Mesenchymal stem cell (in vitro differentiated cells and primary cell): ENCODE measurements at regions not wholly inside any gene's neighbourhood (a gene's known extent, or its start where the extent isn't known, plus 50 kb on each side); places are given as distances from the start of the nearest gene placed in this dataset.

ENCODE experiments used
- DNase-seq: peaks from one replicate; pipeline ENCODE4 v3.0.0-alpha.2; 2013
- H2AFZ ChIP-seq: one replicate; pipeline ENCODE4 v1.6.1; 2013; ENCODE audit warnings: low read depth, mild to moderate bottlenecking, control low read depth, inconsistent platforms, low read length, moderate library complexity
- H2AK5ac ChIP-seq: 2 replicates; pipeline ENCODE4 v1.6.1; 2013; ENCODE audit warnings: low read length, moderate library complexity, mild to moderate bottlenecking, inconsistent platforms; ENCODE audit not compliant: severe bottlenecking
- H2BK120ac ChIP-seq: one replicate; pipeline ENCODE4 v1.6.1; 2013; ENCODE audit warnings: low read depth, mild to moderate bottlenecking, inconsistent platforms, low read length, moderate library complexity
- H2BK12ac ChIP-seq, 2 experiments: one replicate each; pipeline ENCODE4 v1.6.1; 2013; ENCODE audit warnings: inconsistent platforms in 2 of 2, low read length in 2 of 2, mild to moderate bottlenecking in 2 of 2, moderate library complexity in 2 of 2, control low read depth in 1 of 2
- H2BK15ac ChIP-seq: one replicate; pipeline ENCODE4 v1.6.1; 2013; ENCODE audit warnings: mild to moderate bottlenecking, low read depth, inconsistent platforms; ENCODE audit not compliant: poor library complexity, severe bottlenecking
- H2BK5ac ChIP-seq: 2 replicates; pipeline ENCODE4 v1.6.1; 2013; ENCODE audit warnings: low read depth, mild to moderate bottlenecking, low read length, control low read depth, inconsistent platforms; ENCODE audit not compliant: poor library complexity, severe bottlenecking
- H3K14ac ChIP-seq, 2 experiments: one replicate each; pipeline ENCODE4 v1.6.1; 2013; ENCODE audit warnings: inconsistent platforms in 2 of 2, low read length in 2 of 2, control low read depth in 1 of 2, mild to moderate bottlenecking in 1 of 2, moderate library complexity in 1 of 2
- H3K18ac ChIP-seq, 2 experiments: one replicate each; pipeline ENCODE4 v1.6.1; 2013; ENCODE audit warnings: inconsistent platforms in 2 of 2, low read length in 2 of 2, control low read depth in 1 of 2, low read depth in 1 of 2, mild to moderate bottlenecking in 1 of 2
- H3K23ac ChIP-seq, 2 experiments: one replicate each; pipeline ENCODE4 v1.6.1; 2013; ENCODE audit warnings: inconsistent platforms in 2 of 2, low read length in 2 of 2, mild to moderate bottlenecking in 2 of 2, moderate library complexity in 2 of 2, control low read depth in 1 of 2
- H3K27ac ChIP-seq: 2 replicates; pipeline ENCODE4 v1.5.1; 2013; ENCODE audit warnings: mild to moderate bottlenecking, moderate library complexity, low read length, control low read depth, inconsistent platforms; ENCODE audit not compliant: poor library complexity, severe bottlenecking
- H3K27me3 ChIP-seq, 2 experiments: 2 replicates each; pipeline versions ENCODE4 v1.6.1 to v1.7.0; 2013; ENCODE audit warnings: low read length in 2 of 2, mild to moderate bottlenecking in 2 of 2, moderate library complexity in 2 of 2, control low read depth in 1 of 2, inconsistent platforms in 1 of 2; ENCODE audit not compliant: control insufficient read depth in 1 of 2, insufficient read depth in 1 of 2
- H3K36me3 ChIP-seq, 2 experiments: 2 replicates each; pipeline versions ENCODE4 v1.6.1 to v1.7.0; 2013; ENCODE audit warnings: low read length in 2 of 2, control low read depth in 1 of 2, inconsistent platforms in 1 of 2, low read depth in 1 of 2, mild to moderate bottlenecking in 1 of 2; ENCODE audit not compliant: insufficient read depth in 2 of 2, control insufficient read depth in 1 of 2
- H3K4ac ChIP-seq, 2 experiments: one replicate each; pipeline ENCODE4 v1.6.1; 2013; ENCODE audit warnings: inconsistent platforms in 2 of 2, low read length in 2 of 2, mild to moderate bottlenecking in 2 of 2, moderate library complexity in 2 of 2, control low read depth in 1 of 2, low read depth in 1 of 2
- H3K4me1 ChIP-seq: 2 replicates; pipeline ENCODE4 v1.6.1; 2013; ENCODE audit warnings: low read depth, low read length, control low read depth; ENCODE audit not compliant: control insufficient read depth, insufficient read depth
- H3K4me2 ChIP-seq: 2 replicates; pipeline ENCODE4 v1.6.1; 2013; ENCODE audit warnings: low read length, mild to moderate bottlenecking, inconsistent platforms; ENCODE audit not compliant: poor library complexity, severe bottlenecking
- H3K4me3 ChIP-seq, 2 experiments: 2 replicates each; pipeline versions ENCODE4 v1.5.1 to v1.7.0; 2013; ENCODE audit warnings: low read length in 2 of 2, mild to moderate bottlenecking in 2 of 2, control low read depth in 1 of 2, low read depth in 1 of 2; ENCODE audit not compliant: insufficient read depth in 1 of 2
- H3K79me1 ChIP-seq: replicated peaks from 2 replicates; pipeline ENCODE4 v1.6.1; 2013; ENCODE audit warnings: mild to moderate bottlenecking, control low read depth, low read length, inconsistent platforms; ENCODE audit not compliant: poor library complexity, severe bottlenecking
- H3K9ac ChIP-seq: 2 replicates; pipeline ENCODE4 v1.7.0; 2013; ENCODE audit warnings: mild to moderate bottlenecking, low read length, moderate library complexity
- H3K9me3 ChIP-seq: 2 replicates; pipeline ENCODE4 v1.7.0; 2013; ENCODE audit warnings: mild to moderate bottlenecking, low read length; ENCODE audit not compliant: control insufficient read depth
- H4K8ac ChIP-seq: one replicate; pipeline ENCODE4 v1.6.1; 2013; ENCODE audit warnings: inconsistent platforms, mild to moderate bottlenecking, low read length, moderate library complexity
- H4K91ac ChIP-seq: one replicate; pipeline ENCODE4 v1.6.1; 2013; ENCODE audit warnings: mild to moderate bottlenecking, low read length, inconsistent platforms
- WGBS: methylation state at CpG from one replicate; pipeline ENCODE4 v1.1.7; 2013; ENCODE audit warnings: mixed read lengths; 5-methylcytosine and 5-hydroxymethylcytosine counted together

DNA sequence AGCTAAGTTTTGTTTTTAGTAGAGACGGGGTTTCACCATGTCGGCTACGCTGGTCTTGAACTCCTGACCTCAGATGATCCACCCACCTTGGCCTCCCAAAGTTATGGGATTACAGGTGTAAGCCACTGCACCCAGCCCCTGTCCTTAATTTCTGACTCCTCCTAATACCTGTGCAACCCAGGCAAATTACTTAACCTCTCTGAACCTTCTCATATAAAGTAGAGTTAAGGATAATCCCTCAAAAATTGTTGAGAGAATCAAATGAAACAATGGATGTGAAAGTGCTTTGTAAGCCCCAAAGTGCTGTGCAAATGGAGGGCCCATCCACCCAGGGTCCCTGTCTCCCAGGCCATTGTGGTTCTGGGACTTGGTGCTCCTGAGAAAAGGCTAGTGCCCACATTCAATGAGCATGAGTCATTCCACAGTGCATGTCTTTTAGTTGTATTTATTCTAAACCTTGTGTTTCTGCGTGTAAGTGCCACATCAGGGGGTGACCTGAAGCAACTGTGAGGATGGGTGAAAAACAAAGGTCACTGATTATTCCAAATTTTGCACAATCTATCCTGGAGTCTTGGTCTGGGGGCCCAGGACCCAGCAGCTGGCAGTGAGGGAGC, 61.4 kb upstream of the PTPRJ start:
- H4K8ac ChIP-seq = peak overlapping the region; percentile 33
- no peak overlapping the region for H2BK5ac ChIP-seq
- no peaks in the 10 kb centered on the region for H3K9me3 ChIP-seq
- H3K9ac ChIP-seq = no peak overlapping the region
- H3K27ac ChIP-seq = peak overlapping the region; percentile 31
- peak overlapping the region in 1 of 2 experiments; percentile 85 for H3K23ac ChIP-seq
- H3K27me3 ChIP-seq = no peaks in the 10 kb centered on the region
- WGBS = 70% methylated on average over 4 of the region's 4 CpGs
- H3K4me1 ChIP-seq = peaks cover 17% of the 10 kb centered on the region
- no peak overlapping the region for H3K4me2 ChIP-seq
- peak overlapping the region; percentile 49 to 88 for H2BK12ac ChIP-seq
- peak overlapping the region; percentile 47 for H4K91ac ChIP-seq
- peak; percentile 73 for DNase-seq
- peak overlapping the region in 1 of 2 experiments; percentile 64 for H3K4ac ChIP-seq
- no peaks in the 10 kb centered on the region for H3K36me3 ChIP-seq
- peak overlapping the region; percentile 4 for H2BK120ac ChIP-seq
- H3K14ac ChIP-seq = no peak overlapping the region
- H3K79me1 ChIP-seq = no peaks in the 10 kb centered on the region
- peak overlapping the region; percentile 21 for H2BK15ac ChIP-seq
- no peak overlapping the region for H2AFZ ChIP-seq
- no peak overlapping the region for H3K4me3 ChIP-seq
- peak overlapping the region in 1 of 2 experiments; percentile 63 for H3K18ac ChIP-seq
- H2AK5ac ChIP-seq = no peak overlapping the region

DNA sequence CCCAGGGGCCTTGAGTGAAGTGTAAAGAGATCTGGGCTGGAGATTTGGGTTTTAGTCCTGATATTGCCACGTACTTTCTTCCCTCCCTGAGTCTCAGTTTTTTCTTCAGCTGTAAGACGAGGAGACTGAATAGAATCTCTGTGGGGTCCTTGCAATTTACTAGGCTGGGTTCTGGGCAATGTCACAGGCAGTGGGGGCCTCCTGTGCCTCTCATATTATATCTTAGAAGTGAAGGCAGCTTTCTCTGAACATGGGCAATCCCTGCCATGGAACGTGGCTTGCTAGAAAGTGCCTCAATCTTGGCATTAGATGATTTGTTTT, 62.0 kb upstream of the PTPRJ start:
- no peaks in the 10 kb centered on the region for H3K27me3 ChIP-seq
- peak overlapping the region in 1 of 2 experiments; percentile 75 for H3K4me3 ChIP-seq
- H2BK120ac ChIP-seq = peak overlapping the region; percentile 66
- H3K4me1 ChIP-seq = peaks cover 15% of the 10 kb centered on the region
- peak overlapping the region in 1 of 2 experiments; percentile 83 for H3K4ac ChIP-seq
- H4K91ac ChIP-seq = peak overlapping the region; percentile 79
- H2AFZ ChIP-seq = no peak overlapping the region
- H3K27ac ChIP-seq = peak overlapping the region; percentile 49
- H3K23ac ChIP-seq = no peak overlapping the region
- H3K18ac ChIP-seq = peak overlapping the region; percentile 75 to 81
- no peaks in the 10 kb centered on the region for H3K79me1 ChIP-seq
- H2BK15ac ChIP-seq = no peak overlapping the region
- 37% methylated on average over 2 of the region's 3 CpGs for WGBS
- H2BK12ac ChIP-seq = peak overlapping the region; percentile 0 to 15
- H2AK5ac ChIP-seq = no peak overlapping the region
- peak overlapping the region; percentile 14 for H3K4me2 ChIP-seq
- no peak overlapping the region for H2BK5ac ChIP-seq
- H3K36me3 ChIP-seq = no peaks in the 10 kb centered on the region
- H4K8ac ChIP-seq = peak overlapping the region; percentile 78
- H3K9me3 ChIP-seq = no peaks in the 10 kb centered on the region
- no peak for DNase-seq
- peak overlapping the region; percentile 74 for H3K9ac ChIP-seq
- H3K14ac ChIP-seq = no peak overlapping the region

DNA sequence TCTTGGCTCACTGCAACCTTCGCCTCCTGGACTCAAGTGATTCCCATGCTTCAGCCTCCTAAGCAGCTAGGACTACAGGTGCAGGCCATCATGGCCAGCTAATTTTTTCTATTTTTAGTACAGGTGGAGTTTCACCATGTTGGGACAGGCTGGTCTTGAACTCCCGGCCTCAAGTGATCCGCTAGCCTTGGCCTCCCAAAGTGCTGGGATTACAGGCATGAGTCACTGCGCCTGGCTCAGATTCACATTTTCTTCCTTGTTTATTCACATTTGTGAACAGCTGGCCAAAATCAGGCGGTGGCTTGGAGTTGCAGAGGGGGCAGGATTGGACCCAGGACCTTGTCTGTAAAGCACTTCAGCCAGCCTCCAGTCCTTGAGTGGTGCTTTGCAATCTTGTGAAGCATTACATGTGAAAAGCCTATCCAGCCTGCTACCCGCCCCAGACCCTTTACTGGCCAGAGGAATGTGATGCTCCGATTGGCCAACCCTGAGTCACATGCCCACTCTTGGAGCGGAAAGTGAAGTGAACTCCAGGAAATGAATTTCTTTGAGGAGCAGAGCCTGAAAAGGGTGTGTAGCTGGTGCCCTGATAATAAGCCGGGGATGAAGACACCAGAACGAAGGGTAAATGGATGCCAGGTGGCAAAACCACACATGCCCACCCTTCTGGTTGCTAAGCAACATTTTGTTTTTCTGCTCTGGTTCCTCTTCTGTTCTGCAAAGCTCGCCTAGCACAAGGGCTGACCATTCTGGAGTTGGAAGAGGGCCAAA, 62.6 kb upstream of the PTPRJ start:
- 33% methylated on average over 10 of the region's 11 CpGs for whole genome bisulfite sequencing
- H2BK12ac ChIP-seq = peak overlapping the region; percentile 15 to 98
- peak overlapping the region; percentile 75 to 83 for H3K18ac ChIP-seq
- H2BK5ac ChIP-seq = no peak overlapping the region
- no peaks in the 10 kb centered on the region for H3K79me1 ChIP-seq
- peak overlapping the region; percentile 80 for H4K91ac ChIP-seq
- H3K27me3 ChIP-seq = no peaks in the 10 kb centered on the region
- H3K36me3 ChIP-seq = no peaks in the 10 kb centered on the region
- peak overlapping the region; percentile 74 for H3K9ac ChIP-seq
- peak overlapping the region; percentile 49 for H3K27ac ChIP-seq
- peak; percentile 100 for DNase-seq
- no peak overlapping the region for H3K23ac ChIP-seq
- no peak overlapping the region for H3K14ac ChIP-seq
- H2BK15ac ChIP-seq = peak overlapping the region; percentile 67
- peak overlapping the region; percentile 14 for H3K4me2 ChIP-seq
- H4K8ac ChIP-seq = peak overlapping the region; percentile 84
- H2AFZ ChIP-seq = no peak overlapping the region
- H3K9me3 ChIP-seq = no peaks in the 10 kb centered on the region
- peak overlapping the region; percentile 66 for H2BK120ac ChIP-seq
- H3K4me3 ChIP-seq = peak overlapping the region in 1 of 2 experiments; percentile 75
- H3K4ac ChIP-seq = peak overlapping the region; percentile 22 to 83
- peaks cover 15% of the 10 kb centered on the region for H3K4me1 ChIP-seq
- no peak overlapping the region for H2AK5ac ChIP-seq

DNA sequence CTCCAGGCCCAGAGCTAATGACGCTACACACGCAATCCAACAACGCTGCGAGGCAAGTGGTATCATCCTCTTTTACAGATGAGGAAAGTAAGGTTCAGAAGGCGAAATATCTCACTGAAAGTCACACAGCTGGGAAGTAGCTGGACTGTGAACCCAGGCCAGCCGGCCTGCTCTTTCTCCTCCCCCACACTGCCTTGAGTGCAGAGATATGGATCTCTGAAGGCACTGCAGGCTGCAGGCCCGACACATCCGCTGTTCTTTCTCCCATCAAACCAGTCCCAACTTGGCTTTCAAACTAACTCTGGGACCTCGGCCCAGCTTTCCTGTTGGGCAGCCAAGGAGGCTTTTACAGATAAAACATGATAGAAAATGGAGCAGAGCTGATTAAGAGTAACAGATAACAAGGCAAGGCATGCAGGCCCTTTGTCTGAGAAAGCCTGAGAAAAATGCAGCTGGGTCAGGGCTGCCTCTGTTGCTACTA, 64.0 kb upstream of the PTPRJ start:
- H4K8ac ChIP-seq = peak overlapping the region; percentile 67
- no peaks in the 10 kb centered on the region for H3K79me1 ChIP-seq
- H2AK5ac ChIP-seq = no peak overlapping the region
- no peak overlapping the region for H3K23ac ChIP-seq
- DNase-seq = peak; percentile 53
- WGBS = 63% methylated on average over 9 of the region's 9 CpGs
- no peak overlapping the region for H2BK5ac ChIP-seq
- H3K36me3 ChIP-seq = no peaks in the 10 kb centered on the region
- H3K9me3 ChIP-seq = no peaks in the 10 kb centered on the region
- H2AFZ ChIP-seq = no peak overlapping the region
- no peaks in the 10 kb centered on the region for H3K27me3 ChIP-seq
- peak overlapping the region; percentile 50 to 54 for H3K18ac ChIP-seq
- H2BK12ac ChIP-seq = peak overlapping the region; percentile 50 to 85
- peak overlapping the region in 1 of 2 experiments; percentile 87 for H3K4ac ChIP-seq
- no peak overlapping the region for H3K4me2 ChIP-seq
- H3K14ac ChIP-seq = peak overlapping the region in 1 of 2 experiments; percentile 1
- no peak overlapping the region for H3K4me3 ChIP-seq
- H4K91ac ChIP-seq = no peak overlapping the region
- H3K9ac ChIP-seq = peak overlapping the region; percentile 30
- peak overlapping the region; percentile 8 for H2BK15ac ChIP-seq
- peaks cover 15% of the 10 kb centered on the region for H3K4me1 ChIP-seq
- no peak overlapping the region for H3K27ac ChIP-seq
- H2BK120ac ChIP-seq = no peak overlapping the region
